GM18508 (cell line): ENCODE measurements at regions not wholly inside any gene's neighbourhood (a gene's known extent, or its start where the extent isn't known, plus 50 kb on each side); places are given as distances from the start of the nearest gene placed in this dataset.

ENCODE experiments used
- ATAC-seq: cut with Tn5 transposase; IDR thresholded peaks from one replicate; pipeline ENCODE4 v1.9.1; 2021; ENCODE audit warnings: moderate number of reproducible peaks; ENCODE audit not compliant: insufficient read depth, unreplicated experiment

DNA sequence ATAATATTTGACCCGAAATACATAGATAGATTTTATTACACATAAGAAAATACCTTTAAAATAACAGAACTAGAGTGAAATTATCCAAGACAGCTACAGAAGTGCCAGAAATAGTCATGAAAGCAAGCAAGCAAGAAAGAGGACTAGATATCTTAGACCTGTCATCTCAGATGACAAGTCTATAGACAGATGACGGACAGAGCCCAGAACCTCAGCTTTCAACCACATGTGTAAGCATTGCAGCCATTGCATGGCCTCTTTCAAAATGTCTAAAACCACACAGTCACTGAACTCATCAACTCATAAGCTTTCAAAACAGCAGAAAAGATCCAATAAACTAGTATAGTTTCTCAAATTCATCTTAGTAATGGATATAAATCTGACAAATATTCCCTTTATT, 59.8 kb upstream of the FHIT start:
- ATAC-seq: no peak

GRCh38 chr3:61315871-61316270, 64.6 kb upstream of the FHIT start:
- no peak for ATAC-seq

DNA sequence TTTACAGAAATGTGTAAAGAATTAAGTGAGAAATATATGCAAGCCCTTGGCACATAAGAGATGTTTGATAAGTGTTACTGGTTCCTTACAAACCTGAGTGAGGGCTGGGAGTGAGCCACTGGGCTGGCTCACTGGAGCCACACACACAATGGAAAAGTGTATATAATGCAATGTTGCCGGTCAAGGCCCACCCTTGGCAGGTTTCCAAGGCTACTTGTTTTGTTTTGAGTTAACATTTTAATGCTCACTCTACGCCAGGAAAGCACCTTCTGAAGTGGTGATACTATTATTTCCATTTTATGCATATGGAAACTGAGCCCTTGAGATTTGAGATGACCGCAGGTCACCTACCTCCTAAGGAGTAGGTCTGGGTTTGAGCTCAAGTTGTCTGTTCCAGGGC, 71.8 kb upstream of the FHIT start:
- no peak for ATAC-seq

GRCh38 chr3:61331929-61332552, 80.8 kb upstream of the FHIT start:
- ATAC-seq: no peak

DNA sequence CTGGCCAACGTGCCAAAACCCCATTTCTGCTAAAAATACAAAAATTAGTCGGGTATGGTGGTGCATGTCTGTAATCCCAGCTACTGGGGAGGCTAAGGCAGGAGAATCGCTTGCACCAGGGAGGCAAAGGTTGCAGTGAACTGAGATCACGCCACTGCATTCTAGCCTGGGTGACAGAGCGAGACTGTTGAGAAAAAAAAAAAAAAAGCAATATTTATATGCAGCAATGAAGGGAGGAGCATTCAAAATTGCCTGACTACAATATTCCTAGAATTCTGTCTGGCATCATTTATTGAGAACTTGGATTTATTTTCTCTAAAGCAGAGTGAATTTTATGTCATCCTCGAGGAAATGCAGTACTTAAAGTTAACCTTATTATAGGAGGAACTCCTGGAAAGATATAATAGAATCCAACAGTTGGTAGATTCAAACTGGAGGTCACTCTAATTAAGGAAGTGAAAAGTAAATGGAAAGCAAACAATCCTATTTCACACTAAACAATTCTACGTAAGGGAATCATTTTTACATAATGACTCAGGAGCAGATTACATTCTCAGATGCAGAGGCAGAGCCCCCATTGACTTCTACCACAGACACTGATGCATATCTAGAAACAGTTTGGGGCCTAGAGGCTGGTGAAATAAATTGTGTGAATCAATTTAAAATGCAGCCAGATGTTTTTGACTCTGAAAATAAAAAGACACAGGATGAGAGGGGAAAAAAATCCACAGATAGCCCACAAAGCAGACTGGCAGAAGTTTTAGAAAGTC, 82.1 kb upstream of the FHIT start:
- no peak for ATAC-seq

DNA sequence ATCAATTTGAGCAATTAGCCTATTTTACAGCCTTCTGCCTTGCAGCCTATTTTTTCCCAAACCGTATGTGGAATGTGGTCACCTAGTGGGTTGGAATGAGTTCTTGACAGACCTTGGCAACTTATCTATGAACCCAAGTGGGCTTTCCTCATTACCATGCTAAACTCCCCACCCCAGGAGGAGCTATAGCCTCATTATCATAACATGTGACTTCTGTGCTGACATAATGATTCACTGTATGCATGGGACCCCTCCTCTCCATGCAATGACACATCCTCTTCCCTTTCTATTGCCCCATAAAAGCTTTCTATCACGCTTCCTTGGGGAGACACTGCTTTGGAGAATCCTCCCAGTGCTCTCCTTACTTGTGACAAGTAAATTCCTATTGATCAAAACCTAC, 83.5 kb upstream of the FHIT start:
- ATAC-seq: no peak

GRCh38 chr3:61340931-61341461, 89.7 kb upstream of the FHIT start:
- no peak for ATAC-seq

DNA sequence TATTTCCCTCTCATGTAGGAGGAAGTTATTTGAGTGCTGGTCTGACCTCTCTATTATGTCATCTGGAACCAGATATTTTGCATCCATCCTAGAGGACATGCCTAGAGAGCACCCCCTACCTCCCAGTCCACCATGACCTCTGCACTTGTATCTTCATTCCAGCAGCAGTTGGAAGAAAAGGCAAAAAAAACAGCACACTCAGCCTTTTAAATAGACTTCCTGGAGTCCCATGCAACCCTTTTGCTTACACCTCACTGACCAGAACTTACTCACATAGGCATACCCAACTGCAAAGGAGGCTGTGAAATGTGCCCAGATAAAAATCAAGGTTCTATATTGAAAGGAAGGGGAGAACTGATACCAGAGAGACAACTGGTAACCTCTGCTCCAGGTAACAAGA, 92.3 kb upstream of the FHIT start:
- no peak for ATAC-seq

DNA sequence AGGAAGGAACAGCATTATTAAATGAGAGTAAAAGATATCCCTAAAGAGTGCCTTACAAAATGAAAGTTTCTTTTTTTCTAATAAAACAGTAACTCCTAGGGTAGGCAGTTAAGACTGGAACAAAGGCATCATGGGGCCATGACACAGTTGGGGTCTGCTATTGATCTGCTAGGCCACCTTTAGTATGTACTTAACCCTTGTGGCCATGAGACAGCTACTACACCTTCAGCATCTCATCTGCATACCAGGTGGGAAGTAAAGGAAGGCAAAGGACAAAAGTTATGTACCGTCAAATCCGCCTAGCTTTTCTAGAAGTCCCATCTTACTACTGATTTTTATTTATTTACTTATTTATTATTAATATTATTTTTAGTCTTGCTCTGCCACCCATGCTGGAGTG, 93.8 kb upstream of the FHIT start:
- no peak for ATAC-seq

DNA sequence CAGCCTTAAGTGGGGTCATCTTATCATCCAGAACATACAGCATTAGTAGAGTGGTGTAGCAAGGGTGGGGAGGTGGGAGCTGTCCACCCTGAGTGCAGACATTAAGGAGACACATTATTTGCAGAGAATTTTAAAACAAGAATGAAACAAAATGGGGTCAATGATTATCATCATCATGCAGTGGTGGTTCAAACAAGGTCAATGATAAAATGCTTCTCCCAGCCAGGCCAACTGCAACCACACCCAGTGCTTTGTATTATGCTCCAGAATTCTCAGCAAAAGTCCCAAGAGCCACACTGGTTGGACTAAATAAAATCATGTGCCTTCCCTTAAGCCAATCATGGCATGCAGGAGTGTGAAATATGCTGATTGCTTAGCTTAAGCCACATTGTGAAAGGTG, 96.7 kb upstream of the FHIT start:
- ATAC-seq: no peak

DNA sequence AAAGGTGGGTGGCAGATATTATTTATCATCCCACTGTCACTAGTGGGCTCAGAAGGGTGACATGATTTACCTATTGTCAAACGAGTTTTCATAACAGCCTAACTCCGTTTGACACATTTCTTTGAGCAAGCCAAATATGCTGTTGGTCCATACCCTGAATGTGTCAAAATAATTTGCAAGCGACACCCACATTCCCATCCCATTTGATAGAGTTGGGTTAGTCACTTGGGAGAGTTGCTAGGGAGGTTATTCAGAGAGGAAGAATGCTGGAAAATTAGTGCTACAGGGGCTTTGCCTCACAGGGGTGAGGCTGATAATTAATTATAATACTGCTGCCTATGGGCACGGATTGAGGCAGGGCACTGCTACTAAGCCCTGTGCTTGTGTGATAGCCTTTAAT, 98.5 kb upstream of the FHIT start:
- no peak for ATAC-seq

GRCh38 chr3:61350782-61351309, 99.6 kb upstream of the FHIT start:
- no peak for ATAC-seq

DNA sequence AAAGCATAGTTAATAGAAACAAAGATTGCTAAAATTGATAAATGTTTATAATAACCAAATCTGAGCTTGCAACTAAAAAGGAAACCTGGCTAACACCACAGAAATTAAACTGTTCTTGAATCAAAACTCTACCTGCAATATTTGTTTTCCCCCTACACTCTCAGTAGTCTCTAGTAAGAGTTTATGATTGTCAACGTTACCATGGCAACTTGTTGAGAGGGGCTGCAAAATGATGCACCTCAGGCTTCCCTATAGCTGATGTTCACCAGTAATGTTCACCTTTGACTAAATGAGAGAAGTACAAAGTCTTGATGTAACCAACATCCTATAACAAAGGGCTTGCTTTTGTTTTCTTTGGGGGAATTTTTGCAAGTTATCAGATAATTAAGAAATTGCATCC, 101.1 kb upstream of the FHIT start:
- no peak for ATAC-seq

- ATAC-seq: no peak
Measured at GRCh38 chr3:61353382-61353781, 102.1 kb upstream of the FHIT start.

- peak; percentile 31 for ATAC-seq
Measured at GRCh38 chr3:61354604-61355003, 103.4 kb upstream of the FHIT start.

DNA sequence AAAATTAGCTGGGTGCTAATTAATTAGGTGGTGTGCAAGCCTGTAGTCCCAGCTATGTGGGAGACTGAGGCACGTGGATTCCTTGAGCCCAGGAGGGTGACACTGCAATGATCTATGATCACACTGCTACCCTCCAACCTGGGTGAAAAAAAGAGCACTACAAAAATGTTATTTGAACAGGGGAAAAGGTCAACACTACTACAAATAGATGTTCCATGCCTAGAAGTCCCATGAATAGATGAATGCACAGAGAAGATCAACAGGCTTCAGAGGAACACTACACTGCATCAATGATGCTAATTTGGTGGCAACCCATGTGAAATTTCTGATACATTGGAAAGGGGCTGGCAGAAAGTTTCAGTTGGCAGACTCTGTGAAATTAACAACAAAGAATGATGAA, 105.4 kb upstream of the FHIT start:
- ATAC-seq: no peak

DNA sequence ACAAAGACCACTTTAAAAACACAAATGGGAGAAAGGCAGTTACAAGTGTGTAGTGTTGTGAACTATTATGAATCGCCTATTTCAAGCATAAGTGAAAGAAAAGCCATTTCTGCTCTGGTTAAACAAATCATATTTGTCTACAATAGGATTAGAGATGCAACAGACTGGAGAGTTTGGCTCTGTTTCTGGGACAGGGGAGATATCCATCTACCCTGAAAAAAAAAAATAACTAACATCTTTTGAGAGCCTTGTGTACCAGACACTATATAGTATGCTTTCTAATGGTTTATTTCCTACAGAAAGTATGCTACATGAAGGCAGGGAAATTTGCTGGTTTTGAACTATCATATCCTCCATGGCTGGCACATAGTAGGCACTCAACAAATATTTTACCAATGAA, 106.7 kb upstream of the FHIT start:
- ATAC-seq: no peak

GRCh38 chr3:61358364-61358763, 107.1 kb upstream of the FHIT start:
- ATAC-seq: peak; percentile 89

GRCh38 chr3:61360297-61360965, 109.2 kb upstream of the FHIT start:
- no peak for ATAC-seq

GRCh38 chr3:61369678-61370077, 118.4 kb upstream of the FHIT start:
- ATAC-seq: no peak

DNA sequence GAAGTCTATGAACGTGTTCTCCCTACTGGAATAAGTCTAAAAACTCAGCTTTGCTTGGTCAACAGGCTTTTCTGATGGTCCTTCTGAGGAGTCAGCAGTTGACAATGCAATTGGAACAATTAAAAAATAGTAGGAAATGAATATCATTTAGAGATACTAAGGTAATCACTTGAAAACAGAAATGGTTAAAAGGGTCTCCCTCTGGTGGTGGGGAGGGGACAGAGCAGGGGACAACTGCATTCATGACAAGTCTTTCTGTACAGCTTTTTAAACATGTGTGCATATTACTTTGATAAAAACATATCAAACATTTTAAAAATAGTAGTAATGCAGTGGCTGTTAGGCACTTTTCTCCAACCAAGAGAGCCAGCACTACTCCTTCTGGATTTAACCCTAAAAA, 119.9 kb upstream of the FHIT start:
- no peak for ATAC-seq
